GM12873 (cell line): ENCODE measurements at regions not wholly inside any gene's neighbourhood (a gene's known extent, or its start where the extent isn't known, plus 50 kb on each side); places are given as distances from the start of the nearest gene placed in this dataset.

Source experiments
- TF ChIP-seq, protein P1 (sequence below): IDR thresholded peaks from 2 replicates; pipeline ENCODE4 v1.5.1; 2012; ENCODE audit warnings: low read depth, mild to moderate bottlenecking, moderate library complexity, low read length, control low read depth; ENCODE audit not compliant: insufficient read depth; ENCODE audit errors: missing control alignments

DNA sequence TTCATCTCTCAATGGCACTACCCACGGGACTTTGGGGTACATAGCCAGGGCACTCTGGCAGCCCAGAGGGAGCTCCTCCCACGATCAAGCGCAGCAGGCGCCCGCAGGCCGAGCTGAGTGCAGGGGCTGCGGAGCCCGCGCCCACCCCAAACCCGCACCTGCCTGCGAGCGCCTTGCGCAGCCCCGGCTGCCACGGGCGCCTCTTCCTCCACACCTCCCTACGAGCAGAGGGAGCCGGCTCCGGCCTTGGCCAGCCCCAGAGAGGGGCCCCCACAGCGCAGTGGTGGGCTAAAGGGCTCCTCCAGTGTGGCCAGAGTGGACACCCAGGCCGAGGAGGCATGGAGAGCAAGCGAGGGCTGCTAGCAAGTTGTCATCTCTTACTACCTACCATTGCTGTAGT lies 165.2 kb downstream of the UBE2E3 start:
- TF ChIP-seq, protein P1, sequence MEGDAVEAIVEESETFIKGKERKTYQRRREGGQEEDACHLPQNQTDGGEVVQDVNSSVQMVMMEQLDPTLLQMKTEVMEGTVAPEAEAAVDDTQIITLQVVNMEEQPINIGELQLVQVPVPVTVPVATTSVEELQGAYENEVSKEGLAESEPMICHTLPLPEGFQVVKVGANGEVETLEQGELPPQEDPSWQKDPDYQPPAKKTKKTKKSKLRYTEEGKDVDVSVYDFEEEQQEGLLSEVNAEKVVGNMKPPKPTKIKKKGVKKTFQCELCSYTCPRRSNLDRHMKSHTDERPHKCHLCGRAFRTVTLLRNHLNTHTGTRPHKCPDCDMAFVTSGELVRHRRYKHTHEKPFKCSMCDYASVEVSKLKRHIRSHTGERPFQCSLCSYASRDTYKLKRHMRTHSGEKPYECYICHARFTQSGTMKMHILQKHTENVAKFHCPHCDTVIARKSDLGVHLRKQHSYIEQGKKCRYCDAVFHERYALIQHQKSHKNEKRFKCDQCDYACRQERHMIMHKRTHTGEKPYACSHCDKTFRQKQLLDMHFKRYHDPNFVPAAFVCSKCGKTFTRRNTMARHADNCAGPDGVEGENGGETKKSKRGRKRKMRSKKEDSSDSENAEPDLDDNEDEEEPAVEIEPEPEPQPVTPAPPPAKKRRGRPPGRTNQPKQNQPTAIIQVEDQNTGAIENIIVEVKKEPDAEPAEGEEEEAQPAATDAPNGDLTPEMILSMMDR, result no peak

DNA sequence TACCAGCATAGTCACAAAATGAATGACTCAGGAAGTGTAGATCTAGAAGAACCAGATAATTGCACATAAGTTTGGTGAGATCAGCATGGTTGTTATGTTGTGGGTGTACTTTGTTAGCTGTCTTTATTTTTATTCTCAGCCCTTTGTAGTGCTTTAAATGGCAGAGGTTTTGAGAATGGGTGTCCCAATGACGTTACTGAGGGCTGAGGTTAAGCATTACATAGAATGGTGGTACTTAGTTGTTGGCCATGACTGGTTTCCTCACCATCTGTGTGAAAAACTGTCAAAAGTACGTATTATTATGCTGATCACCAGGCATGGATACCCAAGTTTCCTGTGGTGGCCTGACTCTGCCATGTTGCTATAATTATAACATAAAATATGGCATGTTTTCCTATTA lies 165.8 kb downstream of the UBE2E3 start:
- TF ChIP-seq, protein P1, result no peak

DNA sequence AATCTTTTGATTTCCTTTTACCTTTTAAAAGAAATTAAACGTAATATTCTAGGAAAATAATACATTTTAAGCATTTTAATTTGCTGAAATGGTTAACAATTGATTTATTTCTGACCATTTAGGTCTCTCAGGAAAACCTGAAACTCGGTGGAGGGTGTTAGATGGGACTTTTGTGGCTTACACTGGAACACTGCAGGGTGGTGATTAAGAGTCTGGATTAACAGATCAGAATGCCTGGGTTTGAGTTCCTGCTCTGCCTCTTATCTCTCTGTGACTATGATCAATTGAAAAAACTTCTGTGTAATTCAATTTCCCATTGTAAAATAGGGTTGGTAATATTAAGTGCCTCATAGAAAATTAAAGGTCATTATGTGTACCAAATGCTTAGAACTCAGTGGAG lies 168.7 kb downstream of the UBE2E3 start:
- TF ChIP-seq, protein P1, result no peak

DNA sequence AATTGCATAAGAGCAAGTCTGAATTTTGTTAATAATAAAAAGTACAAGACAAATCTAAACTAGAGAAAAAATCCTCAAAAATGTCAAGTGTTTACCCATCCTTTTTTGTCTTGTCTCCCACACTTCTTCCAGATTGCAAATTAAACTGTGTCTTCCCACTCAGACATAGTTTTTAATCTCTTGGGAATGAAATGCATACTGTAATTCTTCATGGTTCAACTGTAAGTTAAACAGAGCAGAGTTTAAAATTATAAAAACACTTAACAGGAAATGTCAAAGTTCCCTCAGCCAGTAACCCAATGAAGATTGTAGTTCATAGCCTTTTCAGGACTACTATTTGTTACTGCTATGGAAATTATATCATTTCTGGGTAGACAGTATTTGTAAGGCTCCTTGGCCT lies 171.8 kb downstream of the UBE2E3 start:
- TF ChIP-seq, protein P1, result no peak

DNA sequence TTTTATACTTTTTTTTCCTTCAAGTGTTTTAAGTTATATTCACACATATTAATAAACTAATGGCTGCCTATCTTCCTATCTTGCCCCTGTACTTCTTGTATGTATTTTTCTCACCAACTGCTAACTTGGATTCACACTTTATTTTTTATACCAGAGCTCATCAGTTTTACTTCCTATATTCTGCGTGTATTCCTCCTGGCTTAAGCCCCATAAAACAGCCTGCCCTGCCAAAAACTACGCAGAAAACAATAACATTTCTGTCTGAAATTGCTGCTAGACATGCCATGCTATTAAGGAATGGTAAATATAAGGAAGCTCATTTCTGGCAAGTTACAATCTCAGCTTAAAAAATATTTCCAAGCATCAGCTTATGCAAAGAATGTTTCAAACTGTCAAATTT lies 172.3 kb downstream of the UBE2E3 start:
- TF ChIP-seq, protein P1, result no peak

DNA sequence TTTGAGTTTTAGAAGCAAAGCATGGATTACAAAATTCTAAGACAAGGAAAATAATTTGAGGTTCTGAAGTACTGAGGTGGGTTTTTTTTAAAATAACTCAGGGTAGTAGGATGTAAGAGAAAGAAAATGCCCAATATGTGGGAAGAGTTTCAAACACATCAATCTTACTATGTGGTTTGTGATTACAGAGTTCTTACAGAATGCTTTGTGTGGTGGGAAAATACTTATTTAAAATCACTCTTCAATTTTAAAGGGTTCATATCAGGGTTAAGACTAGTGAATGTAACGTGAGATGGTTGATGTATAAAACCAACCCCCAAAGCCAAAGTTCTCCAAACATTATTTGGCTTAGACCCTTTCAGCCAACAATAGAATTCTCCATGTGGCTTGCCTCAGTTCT lies 173.5 kb downstream of the UBE2E3 start:
- TF ChIP-seq, protein P1, result no peak

DNA sequence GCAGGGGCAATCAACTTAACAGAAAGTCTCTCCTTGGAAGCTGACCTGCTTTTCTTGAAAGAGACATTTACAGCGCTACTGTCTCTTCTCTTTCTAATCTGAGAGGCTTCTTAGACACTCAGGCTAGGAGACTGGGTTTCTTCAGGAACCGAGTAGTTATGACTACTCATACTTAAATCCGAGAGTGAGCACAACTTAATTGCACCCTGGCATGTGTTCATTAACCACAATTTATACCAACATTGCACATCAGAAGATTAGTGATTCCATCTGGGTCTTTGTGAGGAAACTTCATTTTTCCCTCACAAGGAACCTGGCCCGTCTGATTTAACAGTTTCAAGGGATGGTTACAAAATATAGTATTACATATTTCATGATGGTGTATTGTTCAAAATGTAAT lies 176.9 kb downstream of the UBE2E3 start:
- TF ChIP-seq, protein P1, result no peak

DNA sequence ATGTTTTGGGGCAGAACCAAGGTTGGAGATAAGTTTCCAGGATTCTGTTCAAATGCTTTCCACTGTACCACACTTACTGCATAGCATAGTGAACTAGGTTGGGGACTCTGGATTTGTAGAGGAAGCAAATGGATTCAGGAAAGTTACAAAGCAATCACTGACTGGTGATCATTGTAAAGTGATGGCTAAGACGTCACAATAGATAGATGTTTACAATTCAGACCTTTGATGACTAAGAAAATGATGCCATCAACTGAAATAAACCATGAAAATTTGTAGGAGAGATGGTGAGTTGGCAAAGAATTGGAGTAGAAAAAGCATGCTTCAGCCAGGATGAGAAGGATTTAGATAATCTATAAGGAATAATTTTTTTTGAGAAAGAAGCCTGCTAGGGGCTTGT lies 178.0 kb downstream of the UBE2E3 start:
- TF ChIP-seq, protein P1, result no peak
